Testis (tissue), 2 donors: ENCODE measurements at regions not wholly inside any gene's neighbourhood (a gene's known extent, or its start where the extent isn't known, plus 50 kb on each side); places are given as distances from the start of the nearest gene placed in this dataset.

Source experiments
- DNase-seq: peaks from one replicate; pipeline ENCODE4 v3.0.0-alpha.2; 2019
- H3K27ac ChIP-seq, 2 donors: fragments of 200-600 bp; sonication (generic); one replicate each; pipeline ENCODE4 v1.5.1; 2019
- H3K27me3 ChIP-seq: fragments of 200-600 bp; sonication (generic); one replicate; pipeline ENCODE4 v1.5.1; 2019
- H3K36me3 ChIP-seq: fragments of 200-600 bp; sonication (generic); one replicate; pipeline ENCODE4 v1.5.1; 2017; ENCODE audit warnings: low read depth; ENCODE audit errors: missing control alignments
- H3K4me1 ChIP-seq: fragments of 200-600 bp; sonication (generic); one replicate; pipeline ENCODE4 v1.5.1; 2019
- H3K4me3 ChIP-seq, 2 donors: fragments of 200-600 bp; sonication (generic); one replicate each; pipeline ENCODE4 v1.5.1; 2017 to 2019
- H3K9me3 ChIP-seq: fragments of 200-600 bp; sonication (generic); one replicate; pipeline ENCODE4 v1.5.1; 2017
- POLR2A ChIP-seq: fragments of 450-650 bp; IDR thresholded peaks from one replicate; pipeline ENCODE4 v1.6.1; 2017; ENCODE audit warnings: antibody characterized with exemption, mild to moderate bottlenecking, moderate library complexity
- WGBS, 2 donors: methylation state at CpG; one replicate each; pipeline ENCODE4 v1.1.5; 2018; 5-methylcytosine and 5-hydroxymethylcytosine counted together
- intact Hi-C: fragments of 100-400 bp; cut with DNase I; formaldehyde crosslinking; loops from one replicate; pipeline ENCODE4 v1.15.1; 2023; ENCODE audit warnings: low total_unique reads
- TF ChIP-seq, protein P1 (sequence below), 3 experiments: fragments of 450-650 bp in 2 of 3; fragments of 200-600 bp in 1 of 3; sonication (generic) in 1 of 3; IDR thresholded peaks; one replicate each; pipeline ENCODE4 v1.5.1; 2016 to 2019; ENCODE audit warnings: antibody characterized with exemption in 3 of 3, mild to moderate bottlenecking in 2 of 3, moderate library complexity in 1 of 3

DNA sequence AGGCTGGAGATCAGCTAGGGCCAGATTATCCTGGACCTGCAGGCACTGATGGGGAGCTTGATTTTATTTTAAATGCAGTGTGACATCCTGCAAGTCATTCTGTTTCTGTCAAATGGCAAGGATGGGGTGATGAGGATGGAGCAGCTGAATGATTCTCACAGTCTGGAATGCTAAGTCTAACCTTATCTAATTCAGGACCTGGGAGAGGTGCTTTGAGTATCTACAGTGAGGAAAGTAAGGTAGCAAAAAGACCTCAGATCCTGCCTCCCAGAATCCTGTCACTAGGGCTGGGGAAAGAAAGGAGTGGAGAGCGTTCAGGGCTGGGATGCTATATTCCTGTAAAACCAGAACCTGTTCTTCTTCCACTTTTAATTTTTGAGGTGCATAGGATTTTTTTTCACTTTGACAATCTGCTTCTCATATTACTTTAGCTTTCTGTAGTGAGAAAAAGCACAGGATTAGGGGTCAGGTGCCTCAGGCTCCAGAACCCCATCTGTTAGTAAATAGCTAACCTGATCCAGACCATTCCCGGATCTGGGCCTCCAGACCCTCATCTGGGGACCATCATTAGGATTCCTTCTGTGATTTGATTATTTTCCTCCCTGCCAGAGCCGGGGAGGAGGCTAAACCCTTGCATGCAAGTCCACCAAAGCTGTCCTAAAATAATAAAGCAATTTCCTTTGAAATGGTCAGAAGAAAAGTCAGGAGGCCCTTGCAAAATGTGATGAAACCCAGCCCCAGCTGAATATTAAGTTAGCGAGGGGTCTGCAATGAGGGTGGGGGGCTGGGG, 54.7 kb downstream of the ASCL1 start:
- H3K4me3 ChIP-seq, result no peak overlapping the region
- DNase-seq, result no peak
- no peaks in the 10 kb centered on the region for H3K27me3 ChIP-seq
- intact Hi-C loops, result no loop called here
- TF ChIP-seq POLR2A, result no peak
- TF ChIP-seq, protein P1, sequence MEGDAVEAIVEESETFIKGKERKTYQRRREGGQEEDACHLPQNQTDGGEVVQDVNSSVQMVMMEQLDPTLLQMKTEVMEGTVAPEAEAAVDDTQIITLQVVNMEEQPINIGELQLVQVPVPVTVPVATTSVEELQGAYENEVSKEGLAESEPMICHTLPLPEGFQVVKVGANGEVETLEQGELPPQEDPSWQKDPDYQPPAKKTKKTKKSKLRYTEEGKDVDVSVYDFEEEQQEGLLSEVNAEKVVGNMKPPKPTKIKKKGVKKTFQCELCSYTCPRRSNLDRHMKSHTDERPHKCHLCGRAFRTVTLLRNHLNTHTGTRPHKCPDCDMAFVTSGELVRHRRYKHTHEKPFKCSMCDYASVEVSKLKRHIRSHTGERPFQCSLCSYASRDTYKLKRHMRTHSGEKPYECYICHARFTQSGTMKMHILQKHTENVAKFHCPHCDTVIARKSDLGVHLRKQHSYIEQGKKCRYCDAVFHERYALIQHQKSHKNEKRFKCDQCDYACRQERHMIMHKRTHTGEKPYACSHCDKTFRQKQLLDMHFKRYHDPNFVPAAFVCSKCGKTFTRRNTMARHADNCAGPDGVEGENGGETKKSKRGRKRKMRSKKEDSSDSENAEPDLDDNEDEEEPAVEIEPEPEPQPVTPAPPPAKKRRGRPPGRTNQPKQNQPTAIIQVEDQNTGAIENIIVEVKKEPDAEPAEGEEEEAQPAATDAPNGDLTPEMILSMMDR (IDR thresholded peaks at IDR 0.05), result no peak
- no peak overlapping the region for H3K27ac ChIP-seq
- 44 to 52% methylated on average over 4 of the region's 4 CpGs for WGBS, 2 donors
- H3K4me1 ChIP-seq, result no peaks in the 10 kb centered on the region
- no peaks in the 10 kb centered on the region for H3K9me3 ChIP-seq
- H3K36me3 ChIP-seq, result no peaks in the 10 kb centered on the region

DNA sequence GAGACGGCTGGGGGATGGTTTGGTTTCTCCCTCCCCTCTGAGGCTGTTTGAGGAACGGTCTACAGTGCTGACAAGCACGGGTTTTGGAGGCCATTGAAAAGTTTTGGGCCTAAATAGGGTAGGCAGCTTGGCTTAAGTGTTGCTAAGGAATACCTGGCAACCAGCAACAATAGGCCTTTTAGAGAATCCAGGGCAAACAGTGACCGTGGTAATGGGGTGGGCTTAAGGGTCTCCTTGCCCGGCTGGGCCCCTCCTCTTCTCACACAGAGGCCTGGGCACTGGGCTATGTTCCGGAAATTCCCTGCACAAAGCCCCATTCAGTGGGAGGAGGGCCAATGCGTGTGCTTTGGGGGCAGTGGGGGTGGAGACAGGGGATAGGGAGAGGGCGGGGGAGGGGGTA, 55.4 kb downstream of the ASCL1 start:
- intact Hi-C loops, result no loop called here
- Histone ChIP-seq H3K27me3 (no peaks in the 10 kb centered on the region), H3K4me3 (no peak overlapping the region), H3K36me3 (no peaks in the 10 kb centered on the region), H3K27ac (no peak overlapping the region), H3K4me1 (no peaks in the 10 kb centered on the region), H3K9me3 (no peaks in the 10 kb centered on the region)
- no peak for TF ChIP-seq POLR2A
- TF ChIP-seq, protein P1 (IDR thresholded peaks at IDR 0.05), result no peak
- DNase-seq, result no peak
- WGBS, 2 donors, result 5 to 11% methylated on average over 7 to 8 of the region's 8 CpGs

DNA sequence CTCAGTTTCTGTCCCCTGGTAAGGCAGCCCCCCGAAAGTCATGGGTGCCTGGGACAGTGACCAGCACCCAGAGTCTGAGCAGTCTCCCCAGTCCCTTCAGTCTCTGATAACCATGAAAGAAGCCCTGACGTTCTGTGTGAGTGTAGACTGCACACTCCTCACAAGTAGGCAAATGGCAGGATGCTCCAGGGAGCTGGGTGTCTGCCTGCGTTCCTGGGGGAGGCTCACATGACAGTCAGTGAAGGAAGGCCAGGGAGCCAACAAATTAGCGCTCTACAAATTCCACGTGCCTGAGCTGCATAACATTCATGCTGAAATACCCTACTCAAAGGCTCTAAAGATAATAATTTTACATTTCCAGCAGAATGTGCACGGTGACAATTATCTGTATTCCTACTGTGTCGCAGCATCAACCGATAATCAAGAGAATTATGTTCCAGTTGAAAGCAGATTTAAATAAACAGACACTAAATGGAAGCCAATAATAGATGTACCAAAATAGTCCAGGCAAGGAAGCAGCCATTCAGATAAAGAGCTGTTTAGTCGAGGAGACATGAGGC, 56.3 kb downstream of the ASCL1 start:
- TF ChIP-seq POLR2A, result no peak
- TF ChIP-seq, protein P1 (IDR thresholded peaks at IDR 0.05), result no peak
- Histone ChIP-seq H3K27me3 (no peaks in the 10 kb centered on the region), H3K4me3 (no peak overlapping the region), H3K9me3 (no peaks in the 10 kb centered on the region), H3K36me3 (no peaks in the 10 kb centered on the region), H3K4me1 (no peaks in the 10 kb centered on the region), H3K27ac (no peak overlapping the region)
- WGBS, 2 donors, result 39 to 48% methylated on average over 9 of the region's 9 CpGs
- intact Hi-C loops, result no loop called here
- DNase-seq, result no peak

DNA sequence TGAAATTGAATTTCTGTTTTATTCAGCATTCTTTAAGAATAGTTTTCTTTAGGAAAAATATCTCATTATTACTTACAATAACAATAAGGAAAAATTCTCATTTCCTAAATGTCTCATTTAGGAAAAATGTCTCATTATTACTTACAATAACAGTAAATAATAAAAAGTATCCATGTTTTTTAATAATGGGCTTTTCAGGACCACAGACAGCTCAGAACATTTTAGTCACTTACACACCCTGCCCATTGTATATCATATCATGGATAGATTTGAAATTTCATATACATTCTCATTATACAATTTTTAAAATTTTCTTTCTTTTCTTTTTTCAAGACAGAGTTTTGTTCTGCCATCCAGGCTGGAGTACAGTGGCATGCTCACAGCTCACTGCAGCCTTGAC, 58.9 kb downstream of the ASCL1 start:
- no peak for DNase-seq
- intact Hi-C loops, result no loop called here
- no peaks in the 10 kb centered on the region for H3K9me3 ChIP-seq
- TF ChIP-seq POLR2A, result no peak
- TF ChIP-seq, protein P1 (IDR thresholded peaks at IDR 0.05), result no peak
- no peak overlapping the region for H3K27ac ChIP-seq
- no peak overlapping the region for H3K4me3 ChIP-seq
- no peaks in the 10 kb centered on the region for H3K27me3 ChIP-seq
- H3K4me1 ChIP-seq, result no peaks in the 10 kb centered on the region
- no peaks in the 10 kb centered on the region for H3K36me3 ChIP-seq

DNA sequence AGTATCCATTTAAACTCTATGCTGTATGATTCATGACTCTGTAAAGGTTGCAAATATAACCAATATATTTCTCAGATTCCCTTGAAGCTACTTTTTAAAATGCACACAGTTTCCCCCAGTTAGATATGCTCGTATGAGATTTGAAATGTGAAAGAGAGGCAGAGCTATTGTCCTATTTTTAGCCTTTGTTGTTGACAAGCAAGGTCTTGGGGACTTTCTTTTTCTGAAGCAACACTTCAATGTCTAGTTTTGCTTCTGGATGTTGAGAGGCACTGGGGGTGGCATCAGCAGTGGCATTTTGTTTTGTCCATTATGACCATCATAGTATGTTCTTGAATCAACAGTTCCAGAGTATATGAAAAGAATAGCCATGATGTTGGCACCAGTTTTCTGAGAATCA, 63.4 kb downstream of the ASCL1 start:
- TF ChIP-seq POLR2A, result no peak
- TF ChIP-seq, protein P1 (IDR thresholded peaks at IDR 0.05), result no peak
- DNase-seq, result no peak
- no peaks in the 10 kb centered on the region for H3K9me3 ChIP-seq
- H3K27ac ChIP-seq, result no peak overlapping the region
- no peaks in the 10 kb centered on the region for H3K27me3 ChIP-seq
- WGBS, 2 donors, result 41 to 61% methylated on average over 1 of the region's 1 CpG
- H3K36me3 ChIP-seq, result no peaks in the 10 kb centered on the region
- H3K4me1 ChIP-seq, result no peaks in the 10 kb centered on the region
- intact Hi-C loops, result no loop called here
- H3K4me3 ChIP-seq, result no peak overlapping the region
